ENCODE measurements at regions not wholly inside any gene's neighbourhood (a gene's known extent, or its start where the extent isn't known, plus 50 kb on each side); places are given as distances from the start of the nearest gene placed in this dataset.

DNA sequence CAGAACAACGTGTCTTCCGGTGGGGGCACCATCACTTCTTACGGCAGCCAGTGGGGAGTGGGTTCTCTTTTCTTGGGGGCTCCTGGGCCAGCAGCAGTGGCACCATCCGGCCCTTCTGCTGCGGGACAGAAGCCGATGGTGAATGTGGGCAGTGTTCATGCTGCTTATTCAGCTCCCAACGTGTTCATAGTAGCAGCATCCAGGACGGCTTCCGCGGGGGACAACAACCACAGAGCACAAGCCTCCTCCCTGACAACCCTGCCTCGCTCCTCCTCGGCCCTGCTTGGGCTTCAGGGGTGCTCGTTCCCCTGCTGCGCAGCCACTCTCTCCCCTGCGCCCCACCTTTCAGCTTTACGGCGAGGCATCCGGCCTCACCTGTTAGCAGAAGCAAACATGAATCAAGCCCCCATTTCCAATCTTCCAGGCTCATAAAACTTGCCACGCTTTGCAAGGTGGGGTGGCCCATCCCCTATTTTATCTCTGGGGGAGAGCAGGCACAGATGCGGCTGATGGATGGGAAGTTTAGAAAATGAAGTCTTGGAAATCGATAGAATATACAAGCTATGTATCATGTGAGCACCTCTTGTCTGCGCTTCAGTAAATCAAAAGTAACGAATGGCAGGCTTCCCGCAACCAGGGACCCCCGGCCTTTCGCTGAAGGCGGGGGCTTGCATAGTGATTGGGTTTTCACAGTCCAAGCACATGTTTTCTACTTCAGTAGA lies 191.8 kb upstream of the NECTIN1 start:
- Histone ChIP-seq H3K36me3 (ENCODE audit: control insufficient read depth, insufficient read depth, low read length) (no peaks in the 10 kb centered on the region), H3K4me1 (ENCODE audit: control insufficient read depth, insufficient read depth, low read length) (no peaks in the 10 kb centered on the region), H2BK20ac (ENCODE audit: low read depth, low read length) (no peak overlapping the region), H4K5ac (ENCODE audit: low read depth, low read length) (no peak overlapping the region), H3K14ac (replicated peaks; ENCODE audit: low read depth, low read length) (no peak overlapping the region), H2AK9ac (replicated peaks; ENCODE audit: low read depth, low read length, poor library complexity) (no peak overlapping the region), H3K23ac (ENCODE audit: low read depth, low read length) (no peak overlapping the region), H3K4ac (ENCODE audit: low read depth, low read length) (no peak overlapping the region), H2AK5ac (ENCODE audit: low read depth, low read length) (no peak overlapping the region), H3K27me3 (ENCODE audit: control insufficient read depth, insufficient read depth, low read length) (peaks cover 21% of the 10 kb centered on the region), H4K91ac (ENCODE audit: insufficient read depth, low read depth, low read length) (no peak overlapping the region), H4K8ac (ENCODE audit: low read depth in 2 of 2, low read length in 2 of 2) (no peak overlapping the region), H3K18ac (ENCODE audit: low read depth, low read length) (no peak overlapping the region), H2AFZ (replicated peaks; ENCODE audit: low read length, poor library complexity) (no peak overlapping the region), H3K9me3 (ENCODE audit: control insufficient read depth, insufficient read depth, low read length) (no peaks in the 10 kb centered on the region), H3K9ac (ENCODE audit: low read depth, low read length) (no peak overlapping the region), H2BK120ac (ENCODE audit: low read depth, low read length) (no peak overlapping the region), H3K27ac (ENCODE audit: insufficient read depth, low read length) (no peak overlapping the region), H3K79me1 (ENCODE audit: low read depth in 1 of 2, low read length in 2 of 2) (no peaks in the 10 kb centered on the region), H3K4me3 (ENCODE audit: insufficient read depth, low read depth, low read length) (no peak overlapping the region), H3K4me2 (ENCODE audit: low read depth, low read length) (no peak overlapping the region), H2BK15ac (ENCODE audit: low read depth, low read length) (no peak overlapping the region), H4K20me1 (ENCODE audit: insufficient read depth, low read length) (no peaks in the 10 kb centered on the region), H2BK5ac (ENCODE audit: low read depth, low read length, poor library complexity, severe bottlenecking) (no peak overlapping the region), H3K9me1 (ENCODE audit: insufficient read depth, low read length) (no peaks in the 10 kb centered on the region), H3K56ac (ENCODE audit: extremely low read depth, insufficient read depth, low read length) (no peak overlapping the region)
- POLR2A ChIA-PET (ENCODE audit: unreplicated experiment) = no interaction called here
- in situ Hi-C loops (cut with MboI; ENCODE audit: low sequenced_read_pairs) (no loop called here), dilution Hi-C loops (cut with HindIII; ENCODE audit: low sequenced_read_pairs, unreplicated experiment) (no loop called here), intact Hi-C loops (cut with micrococcal nuclease) (no loop called here)
- BruUV-seq (replicated peaks) = no TSS peak
- DNase-seq = no peak
- no CpG with 5 or more reads among the region's 27 CpGs for WGBS, 2 experiments (ENCODE audit: extremely low coverage in 2 of 2, insufficient read length in 1 of 2)
- CTCF ChIA-PET = no interaction called here
- TF ChIP-seq SMC3 (IDR thresholded peaks at IDR 0.05; ENCODE audit: low read depth, low read length) (no peak), MAZ (IDR thresholded peaks at IDR 0.05; ENCODE audit: borderline replicate concordance, low read depth, low read length) (no peak), RAD21 (IDR thresholded peaks at IDR 0.05; ENCODE audit: low read length) (no peak)
- TF ChIP-seq, protein P1, sequence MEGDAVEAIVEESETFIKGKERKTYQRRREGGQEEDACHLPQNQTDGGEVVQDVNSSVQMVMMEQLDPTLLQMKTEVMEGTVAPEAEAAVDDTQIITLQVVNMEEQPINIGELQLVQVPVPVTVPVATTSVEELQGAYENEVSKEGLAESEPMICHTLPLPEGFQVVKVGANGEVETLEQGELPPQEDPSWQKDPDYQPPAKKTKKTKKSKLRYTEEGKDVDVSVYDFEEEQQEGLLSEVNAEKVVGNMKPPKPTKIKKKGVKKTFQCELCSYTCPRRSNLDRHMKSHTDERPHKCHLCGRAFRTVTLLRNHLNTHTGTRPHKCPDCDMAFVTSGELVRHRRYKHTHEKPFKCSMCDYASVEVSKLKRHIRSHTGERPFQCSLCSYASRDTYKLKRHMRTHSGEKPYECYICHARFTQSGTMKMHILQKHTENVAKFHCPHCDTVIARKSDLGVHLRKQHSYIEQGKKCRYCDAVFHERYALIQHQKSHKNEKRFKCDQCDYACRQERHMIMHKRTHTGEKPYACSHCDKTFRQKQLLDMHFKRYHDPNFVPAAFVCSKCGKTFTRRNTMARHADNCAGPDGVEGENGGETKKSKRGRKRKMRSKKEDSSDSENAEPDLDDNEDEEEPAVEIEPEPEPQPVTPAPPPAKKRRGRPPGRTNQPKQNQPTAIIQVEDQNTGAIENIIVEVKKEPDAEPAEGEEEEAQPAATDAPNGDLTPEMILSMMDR (conservative IDR thresholded peaks at IDR 0.05; ENCODE audit: low read depth, low read length) = no peak
- no peak for ATAC-seq (ENCODE audit: low read depth)

All from IMR-90 (cell line).